ENCODE measurements at regions not wholly inside any gene's neighbourhood (a gene's known extent, or its start where the extent isn't known, plus 50 kb on each side); places are given as distances from the start of the nearest gene placed in this dataset.
A peak's percentile ranks its signal among the peaks of the same experiment; 100 is the strongest.

- no peaks in the 10 kb centered on the region for H4K20me1 ChIP-seq (ENCODE audit: insufficient read depth, poor library complexity, severe bottlenecking)
- H3K27ac ChIP-seq: no peak overlapping the region
- no peaks in the 10 kb centered on the region for H3K36me3 ChIP-seq (replicated peaks; ENCODE audit: insufficient read depth, low read depth)
- no peaks in the 10 kb centered on the region for H3K9me2 ChIP-seq (replicated peaks; ENCODE audit: insufficient read depth)
- no peak overlapping the region for H3K4me3 ChIP-seq
- no peak overlapping the region for H3K4me2 ChIP-seq
- H3K9me3 ChIP-seq (ENCODE audit: low read depth): no peaks in the 10 kb centered on the region
- WGBS (ENCODE audit: low lambda C conversion rate, missing lambda C conversion rate): 84% methylated on average over 4 of the region's 4 CpGs
- DNase-seq (ENCODE audit: low spot score): no peak
- no peaks in the 10 kb centered on the region for H3K79me2 ChIP-seq
- no peaks in the 10 kb centered on the region for H3K4me1 ChIP-seq (ENCODE audit: insufficient read depth)
- no peaks in the 10 kb centered on the region for H3K27me3 ChIP-seq
- H2AFZ ChIP-seq: no peak overlapping the region
- no peak for TF ChIP-seq EZH2 (IDR thresholded peaks at IDR 0.05; ENCODE audit: borderline replicate concordance)
- no peak for TF ChIP-seq EZH2phosphoT487 (IDR thresholded peaks at IDR 0.05; ENCODE audit: low read depth, severe bottlenecking, unreplicated experiment)
- TF ChIP-seq, protein P1, sequence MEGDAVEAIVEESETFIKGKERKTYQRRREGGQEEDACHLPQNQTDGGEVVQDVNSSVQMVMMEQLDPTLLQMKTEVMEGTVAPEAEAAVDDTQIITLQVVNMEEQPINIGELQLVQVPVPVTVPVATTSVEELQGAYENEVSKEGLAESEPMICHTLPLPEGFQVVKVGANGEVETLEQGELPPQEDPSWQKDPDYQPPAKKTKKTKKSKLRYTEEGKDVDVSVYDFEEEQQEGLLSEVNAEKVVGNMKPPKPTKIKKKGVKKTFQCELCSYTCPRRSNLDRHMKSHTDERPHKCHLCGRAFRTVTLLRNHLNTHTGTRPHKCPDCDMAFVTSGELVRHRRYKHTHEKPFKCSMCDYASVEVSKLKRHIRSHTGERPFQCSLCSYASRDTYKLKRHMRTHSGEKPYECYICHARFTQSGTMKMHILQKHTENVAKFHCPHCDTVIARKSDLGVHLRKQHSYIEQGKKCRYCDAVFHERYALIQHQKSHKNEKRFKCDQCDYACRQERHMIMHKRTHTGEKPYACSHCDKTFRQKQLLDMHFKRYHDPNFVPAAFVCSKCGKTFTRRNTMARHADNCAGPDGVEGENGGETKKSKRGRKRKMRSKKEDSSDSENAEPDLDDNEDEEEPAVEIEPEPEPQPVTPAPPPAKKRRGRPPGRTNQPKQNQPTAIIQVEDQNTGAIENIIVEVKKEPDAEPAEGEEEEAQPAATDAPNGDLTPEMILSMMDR (IDR thresholded peaks at IDR 0.05; ENCODE audit: poor library complexity): no peak
Measured at GRCh38 chr20:17141568-17141967, 85.3 kb upstream of the PCSK2 start.

DNA sequence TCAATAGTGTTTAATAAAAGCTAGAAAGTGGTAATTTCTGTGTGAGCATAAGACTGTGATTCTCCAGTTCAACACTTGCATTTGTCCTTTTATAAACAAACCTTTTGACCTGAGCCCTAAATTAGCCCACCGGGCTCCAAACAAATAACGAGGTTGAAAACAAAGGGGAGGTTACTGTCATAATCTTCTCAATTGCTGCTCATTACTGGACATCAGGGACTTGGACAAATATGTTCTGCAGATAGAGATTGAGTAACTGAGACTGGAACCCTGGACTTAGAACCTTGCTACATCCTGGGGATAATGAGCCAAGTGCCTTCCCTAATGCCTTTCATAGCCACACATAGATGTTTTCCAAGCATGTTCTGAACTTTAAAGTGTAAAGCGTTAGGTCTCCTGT lies 84.2 kb upstream of the PCSK2 start:
- WGBS (ENCODE audit: low lambda C conversion rate, missing lambda C conversion rate): 74% methylated on average over 3 of the region's 3 CpGs
- Histone ChIP-seq H3K9me3 (ENCODE audit: low read depth) (no peaks in the 10 kb centered on the region), H2AFZ (no peak overlapping the region), H3K27ac (no peak overlapping the region), H3K79me2 (no peaks in the 10 kb centered on the region), H4K20me1 (ENCODE audit: insufficient read depth, poor library complexity, severe bottlenecking) (no peaks in the 10 kb centered on the region), H3K4me1 (ENCODE audit: insufficient read depth) (no peaks in the 10 kb centered on the region), H3K27me3 (no peaks in the 10 kb centered on the region), H3K4me3 (no peak overlapping the region), H3K4me2 (no peak overlapping the region), H3K36me3 (replicated peaks; ENCODE audit: insufficient read depth, low read depth) (no peaks in the 10 kb centered on the region), H3K9me2 (replicated peaks; ENCODE audit: insufficient read depth) (no peaks in the 10 kb centered on the region)
- TF ChIP-seq EZH2 (IDR thresholded peaks at IDR 0.05; ENCODE audit: borderline replicate concordance) (no peak), EZH2phosphoT487 (IDR thresholded peaks at IDR 0.05; ENCODE audit: low read depth, severe bottlenecking, unreplicated experiment) (no peak)
- TF ChIP-seq, protein P1 (IDR thresholded peaks at IDR 0.05; ENCODE audit: poor library complexity): no peak
- peak; percentile 15 for DNase-seq (ENCODE audit: low spot score)

DNA sequence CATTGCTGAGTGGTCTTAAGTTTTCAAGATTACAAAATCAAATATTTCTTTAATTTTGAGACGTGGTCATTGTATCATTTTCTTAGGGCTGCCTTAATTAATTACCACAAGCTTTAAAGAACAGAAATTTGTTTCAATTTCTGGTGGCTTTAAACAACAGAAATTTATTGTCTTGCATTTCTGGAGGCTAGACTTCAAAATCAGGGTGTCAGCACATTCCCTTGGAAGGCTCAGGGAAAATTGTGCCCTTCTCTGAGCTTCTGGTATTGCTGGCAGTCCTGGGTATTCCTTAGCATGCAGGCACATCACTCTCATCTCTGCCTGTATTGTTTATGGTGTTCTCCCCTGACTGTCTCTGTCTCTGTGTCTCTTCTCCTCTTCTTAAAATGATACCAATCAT lies 76.0 kb upstream of the PCSK2 start:
- 76% methylated on average over 1 of the region's 1 CpG for WGBS (ENCODE audit: low lambda C conversion rate, missing lambda C conversion rate)
- no peak for DNase-seq (ENCODE audit: low spot score)
- TF ChIP-seq, protein P1 (IDR thresholded peaks at IDR 0.05; ENCODE audit: poor library complexity): no peak
- no peak for TF ChIP-seq EZH2 (IDR thresholded peaks at IDR 0.05; ENCODE audit: borderline replicate concordance)
- no peak for TF ChIP-seq EZH2phosphoT487 (IDR thresholded peaks at IDR 0.05; ENCODE audit: low read depth, severe bottlenecking, unreplicated experiment)

GRCh38 chr20:17155401-17155800 lies 71.4 kb upstream of the PCSK2 start:
- Histone ChIP-seq H3K27ac (no peak overlapping the region), H3K9me3 (ENCODE audit: low read depth) (no peaks in the 10 kb centered on the region), H3K36me3 (replicated peaks; ENCODE audit: insufficient read depth, low read depth) (no peaks in the 10 kb centered on the region), H3K79me2 (no peaks in the 10 kb centered on the region), H3K9me2 (replicated peaks; ENCODE audit: insufficient read depth) (no peaks in the 10 kb centered on the region), H2AFZ (no peak overlapping the region), H3K4me1 (ENCODE audit: insufficient read depth) (no peaks in the 10 kb centered on the region), H3K4me2 (no peak overlapping the region), H4K20me1 (ENCODE audit: insufficient read depth, poor library complexity, severe bottlenecking) (no peaks in the 10 kb centered on the region), H3K27me3 (no peaks in the 10 kb centered on the region), H3K4me3 (no peak overlapping the region)
- 84% methylated on average over 6 of the region's 6 CpGs for WGBS (ENCODE audit: low lambda C conversion rate, missing lambda C conversion rate)
- DNase-seq (ENCODE audit: low spot score): no peak
- TF ChIP-seq, protein P1 (IDR thresholded peaks at IDR 0.05; ENCODE audit: poor library complexity): no peak
- TF ChIP-seq EZH2phosphoT487 (IDR thresholded peaks at IDR 0.05; ENCODE audit: low read depth, severe bottlenecking, unreplicated experiment) (no peak), EZH2 (IDR thresholded peaks at IDR 0.05; ENCODE audit: borderline replicate concordance) (no peak)

More for the DNA sequence above, 76.0 kb upstream of the PCSK2 start:
- Histone ChIP-seq H3K9me3 (ENCODE audit: low read depth) (no peaks in the 10 kb centered on the region), H2AFZ (no peak overlapping the region), H3K27me3 (no peaks in the 10 kb centered on the region), H3K79me2 (no peaks in the 10 kb centered on the region), H3K36me3 (replicated peaks; ENCODE audit: insufficient read depth, low read depth) (no peaks in the 10 kb centered on the region), H3K9me2 (replicated peaks; ENCODE audit: insufficient read depth) (no peaks in the 10 kb centered on the region), H3K27ac (no peak overlapping the region), H3K4me1 (ENCODE audit: insufficient read depth) (no peaks in the 10 kb centered on the region), H4K20me1 (ENCODE audit: insufficient read depth, poor library complexity, severe bottlenecking) (no peaks in the 10 kb centered on the region), H3K4me2 (no peak overlapping the region), H3K4me3 (no peak overlapping the region)

Data from hepatocyte (in vitro differentiated cells).